CD4-positive, alpha-beta memory T cell (primary cell): ENCODE measurements at regions not wholly inside any gene's neighbourhood (a gene's known extent, or its start where the extent isn't known, plus 50 kb on each side); places are given as distances from the start of the nearest gene placed in this dataset.
"Not testable (repeated sequence)": the region's sequence is repeated elsewhere in the genome, so short reads cannot be mapped to it uniquely, and the experiment has no call there.

Experiments
- CTCF ChIA-PET: fragments of 350-600 bp; sonication (Branson Sonifier 250); formaldehyde crosslinking; loops from one replicate; lab custom pipeline; 2021; ENCODE audit warnings: inconsistent platforms; ENCODE audit not compliant: partially characterized antibody; lab: Charles Lee
- POLR2A ChIA-PET: fragments of 350-600 bp; sonication (Branson Sonifier 250); formaldehyde crosslinking; loops from one replicate; lab custom pipeline; 2021; ENCODE audit not compliant: partially characterized antibody; lab: Charles Lee
- DNase-seq, 5 donors: peaks; one replicate each; pipeline versions ENCODE4 v3.0.0 to v3.0.0-alpha.2; 2020 to 2022; ENCODE audit warnings: mixed read lengths in 1 of 5
- H3K27ac ChIP-seq: one replicate; pipeline ENCODE4 v1.7.0; 2013; ENCODE audit warnings: low read depth, low read length
- H3K27me3 ChIP-seq: 2 replicates; pipeline ENCODE4 v1.7.0; 2013; ENCODE audit warnings: mild to moderate bottlenecking, low read length, moderate library complexity; ENCODE audit not compliant: insufficient read depth
- H3K36me3 ChIP-seq: 2 replicates; pipeline ENCODE4 v1.7.0; 2013; ENCODE audit warnings: mild to moderate bottlenecking, low read length, moderate library complexity; ENCODE audit not compliant: insufficient read depth
- H3K4me1 ChIP-seq: 2 replicates; pipeline ENCODE4 v1.7.0; 2013; ENCODE audit warnings: mild to moderate bottlenecking, low read length, moderate library complexity; ENCODE audit not compliant: insufficient read depth
- H3K4me3 ChIP-seq, 2 donors: one replicate each; pipeline ENCODE4 v1.7.0; 2013; ENCODE audit warnings: low read length in 2 of 2, mild to moderate bottlenecking in 1 of 2
- H3K9me3 ChIP-seq, 2 donors: one replicate each; pipeline ENCODE4 v1.7.0; 2013; ENCODE audit warnings: low read length in 2 of 2, control low read depth in 1 of 2; ENCODE audit not compliant: control insufficient read depth in 1 of 2
- H3K27ac Mint-ChIP-seq, 7 donors: one replicate each; pipeline ENCODE4 v1.8.0; 2020 to 2021; ENCODE audit warnings: mixed read lengths in 7 of 7, mild to moderate bottlenecking in 6 of 7, inconsistent platforms in 3 of 7, moderate library complexity in 3 of 7
- H3K27me3 Mint-ChIP-seq, 2 donors: one replicate each; pipeline ENCODE4 v1.8.0; 2020 to 2021; ENCODE audit warnings: mixed read lengths in 2 of 2
- H3K36me3 Mint-ChIP-seq, 2 donors: one replicate each; pipeline ENCODE4 v1.8.0; 2020 to 2021; ENCODE audit warnings: mixed read lengths in 2 of 2, inconsistent platforms in 1 of 2, mild to moderate bottlenecking in 1 of 2
- H3K4me1 Mint-ChIP-seq, 4 donors: one replicate each; pipeline ENCODE4 v1.8.0; 2020 to 2021; ENCODE audit warnings: mixed read lengths in 4 of 4, mild to moderate bottlenecking in 1 of 4
- H3K4me3 Mint-ChIP-seq, 8 donors: one replicate each; pipeline ENCODE4 v1.8.0; 2020 to 2021; ENCODE audit warnings: mixed read lengths in 8 of 8, mild to moderate bottlenecking in 7 of 8, moderate library complexity in 6 of 8, inconsistent platforms in 3 of 8
- H3K9me3 Mint-ChIP-seq, 8 donors: one replicate each; pipeline ENCODE4 v1.8.0; 2020 to 2021; ENCODE audit warnings: mixed read lengths in 8 of 8, mild to moderate bottlenecking in 5 of 8, inconsistent platforms in 3 of 8, moderate library complexity in 1 of 8
- intact Hi-C: fragments of 100-400 bp; cut with micrococcal nuclease; formaldehyde crosslinking; loops from one replicate; pipeline ENCODE4 v1.15.1; 2023

GRCh38 chr21:14013056-14013603, 197.6 kb downstream of the LIPI start:
- H3K4me3 ChIP-seq, result no peak overlapping the region
- H3K27me3 ChIP-seq, result no peaks in the 10 kb centered on the region
- intact Hi-C loops, result no loop called here
- no peak overlapping the region for H3K27ac Mint-ChIP-seq
- H3K4me1 ChIP-seq, result no peaks in the 10 kb centered on the region
- H3K36me3 Mint-ChIP-seq, result no peaks in the 10 kb centered on the region
- no peak overlapping the region for H3K27ac ChIP-seq
- H3K27me3 Mint-ChIP-seq, result no peaks in the 10 kb centered on the region
- no peaks in the 10 kb centered on the region for H3K4me1 Mint-ChIP-seq
- H3K9me3 ChIP-seq, result no peaks in the 10 kb centered on the region
- ChIA-PET POLR2A (no interaction called here), CTCF (no interaction called here)
- no peaks in the 10 kb centered on the region for H3K9me3 Mint-ChIP-seq
- H3K4me3 Mint-ChIP-seq, result no peak overlapping the region
- DNase-seq, result no peak
- no peaks in the 10 kb centered on the region for H3K36me3 ChIP-seq

- Mint-ChIP-seq H3K9me3 (no peaks in the 10 kb centered on the region), H3K36me3 (no peaks in the 10 kb centered on the region), H3K4me1 (no peaks in the 10 kb centered on the region), H3K27ac (no peak overlapping the region), H3K4me3 (no peak overlapping the region), H3K27me3 (no peaks in the 10 kb centered on the region)
- no peak overlapping the region for H3K4me3 ChIP-seq
- DNase-seq, result no peak
- H3K9me3 ChIP-seq, result no peaks in the 10 kb centered on the region
- H3K4me1 ChIP-seq, result no peaks in the 10 kb centered on the region
- no peak overlapping the region for H3K27ac ChIP-seq
- POLR2A ChIA-PET, result no interaction called here
- CTCF ChIA-PET, result no interaction called here
- H3K36me3 ChIP-seq, result no peaks in the 10 kb centered on the region
- H3K27me3 ChIP-seq, result no peaks in the 10 kb centered on the region
- intact Hi-C loops, result no loop called here
Observed at GRCh38 chr21:14012409-14012808, 198.3 kb downstream of the LIPI start.

DNA sequence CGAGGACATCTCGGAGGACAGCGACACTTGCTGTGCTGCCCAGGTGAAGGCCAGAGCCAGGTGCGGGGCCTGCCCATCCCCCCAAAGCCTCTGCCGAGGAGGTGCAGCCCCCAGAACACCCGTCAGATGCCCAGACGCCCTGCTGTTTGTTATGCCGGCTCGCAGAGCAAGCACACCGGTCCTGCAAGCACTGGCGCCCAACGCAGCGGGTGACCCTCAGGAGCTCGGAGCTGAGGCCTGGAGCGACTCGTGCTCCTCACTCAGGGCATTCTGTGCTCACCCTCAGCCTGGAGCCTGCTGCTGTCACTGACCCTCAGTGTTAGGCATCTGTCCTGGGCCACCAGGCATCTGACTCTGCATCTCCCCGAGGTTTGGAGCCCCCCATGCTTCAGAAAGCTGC, 199.0 kb downstream of the LIPI start:
- H3K4me3 ChIP-seq, H3K9me3 ChIP-seq, H3K27me3 Mint-ChIP-seq, H3K27ac Mint-ChIP-seq, H3K4me3 Mint-ChIP-seq, H3K27me3 ChIP-seq, POLR2A ChIA-PET, H3K4me1 ChIP-seq, CTCF ChIA-PET, H3K27ac ChIP-seq, H3K9me3 Mint-ChIP-seq, H3K36me3 ChIP-seq, H3K36me3 Mint-ChIP-seq, DNase-seq, intact Hi-C loops, H3K4me1 Mint-ChIP-seq: not testable (repeated sequence)

DNA sequence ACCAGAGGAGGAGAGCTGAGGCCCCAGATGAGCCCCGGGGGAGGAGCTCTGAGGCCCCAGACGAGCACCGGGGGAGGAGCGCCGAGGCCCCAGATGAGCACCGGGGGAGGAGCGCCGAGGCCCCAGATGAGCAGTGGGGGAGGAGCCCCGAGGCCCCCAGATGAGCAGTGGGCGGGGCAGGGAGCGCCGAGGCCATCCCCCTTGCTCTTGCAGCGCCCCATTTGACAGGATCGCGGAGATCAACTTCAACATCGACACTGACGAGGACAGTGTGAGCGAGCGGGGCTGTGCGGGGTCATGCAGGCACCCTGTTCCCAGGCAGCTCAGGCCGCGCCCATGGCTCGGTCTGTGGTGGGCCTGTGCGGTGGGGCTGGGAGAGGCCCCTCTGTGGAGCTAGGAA, 199.6 kb downstream of the LIPI start:
- H3K4me3 ChIP-seq, DNase-seq, H3K4me3 Mint-ChIP-seq, H3K36me3 Mint-ChIP-seq, H3K9me3 ChIP-seq, H3K4me1 ChIP-seq, H3K4me1 Mint-ChIP-seq, H3K9me3 Mint-ChIP-seq, H3K27ac Mint-ChIP-seq, H3K27me3 Mint-ChIP-seq, H3K27ac ChIP-seq, CTCF ChIA-PET, intact Hi-C loops, H3K36me3 ChIP-seq, H3K27me3 ChIP-seq, POLR2A ChIA-PET: not testable (repeated sequence)

GRCh38 chr21:14010729-14011128, 200.0 kb downstream of the LIPI start:
- Mint-ChIP-seq H3K4me1 (no peaks in the 10 kb centered on the region), H3K9me3 (no peaks in the 10 kb centered on the region), H3K27me3 (no peaks in the 10 kb centered on the region), H3K4me3 (no peak overlapping the region), H3K36me3 (no peaks in the 10 kb centered on the region), H3K27ac (no peak overlapping the region)
- ChIA-PET CTCF (no interaction called here), POLR2A (no interaction called here)
- no peak for DNase-seq
- Histone ChIP-seq H3K9me3 (no peaks in the 10 kb centered on the region), H3K27ac (no peak overlapping the region), H3K4me1 (no peaks in the 10 kb centered on the region), H3K4me3 (no peak overlapping the region), H3K36me3 (no peaks in the 10 kb centered on the region), H3K27me3 (no peaks in the 10 kb centered on the region)
- intact Hi-C loops, result no loop called here

- POLR2A ChIA-PET, H3K27ac ChIP-seq, CTCF ChIA-PET, H3K27me3 ChIP-seq, H3K9me3 Mint-ChIP-seq, intact Hi-C loops, H3K4me3 ChIP-seq, DNase-seq, H3K27ac Mint-ChIP-seq, H3K4me1 ChIP-seq, H3K4me3 Mint-ChIP-seq, H3K9me3 ChIP-seq, H3K36me3 ChIP-seq, H3K36me3 Mint-ChIP-seq, H3K27me3 Mint-ChIP-seq, H3K4me1 Mint-ChIP-seq: not testable (repeated sequence)
Observed at GRCh38 chr21:14009990-14010389, 200.8 kb downstream of the LIPI start.

GRCh38 chr21:14009238-14009981, 201.3 kb downstream of the LIPI start:
- H3K27ac ChIP-seq, H3K4me1 Mint-ChIP-seq, CTCF ChIA-PET, H3K27ac Mint-ChIP-seq, intact Hi-C loops, DNase-seq, H3K9me3 Mint-ChIP-seq, POLR2A ChIA-PET, H3K36me3 Mint-ChIP-seq, H3K9me3 ChIP-seq, H3K27me3 ChIP-seq, H3K36me3 ChIP-seq, H3K27me3 Mint-ChIP-seq, H3K4me3 ChIP-seq, H3K4me3 Mint-ChIP-seq, H3K4me1 ChIP-seq: not testable (repeated sequence)

DNA sequence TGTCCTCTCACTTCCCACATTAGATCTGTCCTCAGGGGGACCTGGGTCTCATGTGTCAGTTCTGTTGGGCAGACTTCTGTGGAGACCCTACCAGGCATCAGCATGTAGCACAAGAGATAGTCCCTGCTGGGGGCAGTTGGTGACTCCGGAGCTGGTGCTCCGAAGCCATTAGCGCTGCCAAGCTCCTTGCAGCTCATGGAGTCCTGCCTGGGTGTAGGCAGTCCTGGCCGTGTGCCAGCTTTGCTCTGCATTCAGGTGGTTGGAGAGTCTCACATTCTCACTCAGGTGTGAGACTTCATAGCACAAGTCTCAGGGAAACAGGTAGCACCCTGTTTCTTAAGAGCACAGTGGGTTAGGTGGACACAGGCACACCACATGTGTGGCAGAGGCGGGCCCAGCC, 202.3 kb downstream of the LIPI start:
- H3K27me3 ChIP-seq, H3K36me3 Mint-ChIP-seq, H3K4me1 ChIP-seq, H3K36me3 ChIP-seq, H3K4me1 Mint-ChIP-seq, H3K4me3 Mint-ChIP-seq, POLR2A ChIA-PET, H3K9me3 ChIP-seq, H3K27ac Mint-ChIP-seq, DNase-seq, H3K27me3 Mint-ChIP-seq, H3K27ac ChIP-seq, H3K4me3 ChIP-seq, CTCF ChIA-PET, intact Hi-C loops, H3K9me3 Mint-ChIP-seq: not testable (repeated sequence)
